K562 (cell line): ENCODE measurements at regions not wholly inside any gene's neighbourhood (a gene's known extent, or its start where the extent isn't known, plus 50 kb on each side); places are given as distances from the start of the nearest gene placed in this dataset.

Source experiments
- ATAC-seq: fragments of 200-7000 bp; cut with Tn5 transposase; 3 replicates; pipeline ENCODE4 v1.9.1; 2020; ENCODE audit warnings: moderate library complexity
- BruUV-seq: library from RNA; stranded (reverse); fragments of 400-500 nt; replicated peaks from 2 replicates; lab custom pipeline; 2021; lab: Mats Ljungman, UMichigan
- CTCF ChIA-PET: fragments of 300-600 bp; formaldehyde crosslinking; extraction: SDS; loops from one replicate; lab custom pipeline; 2021; ENCODE audit warnings: low intra/inter-chr PET ratio; lab: Yijun Ruan, JAX
- POLR2A ChIA-PET: fragments of 300-600, 350-650 bp; sonication (Branson Sonifier 250); formaldehyde crosslinking; extraction: SDS; loops from one replicate; lab custom pipeline; 2021; ENCODE audit warnings: antibody characterized with exemption, inconsistent platforms; lab: Yijun Ruan, JAX
- DNase-seq, 4 experiments: peaks; one replicate each; pipeline versions ENCODE4 v3.0.0 to v3.0.0-alpha.2; 2011 to 2018; ENCODE audit warnings: low spot score in 3 of 4, mixed read lengths in 3 of 4; ENCODE audit errors: extremely low read depth in 1 of 4
- FAIRE-seq: peaks from 2 replicates; lab custom pipeline; 2011; peaks lifted over from hg19 to GRCh38; lab: Jason Lieb, UNC
- H2AFZ ChIP-seq: 2 replicates; pipeline ENCODE4 v1.6.0; 2011; ENCODE audit warnings: low read depth, low read length, control low read depth, inconsistent platforms
- H3K27ac ChIP-seq: fragments of 200-600 bp; 3 replicates; pipeline ENCODE4 v1.8.0; 2011; ENCODE audit warnings: low read depth, mild to moderate bottlenecking, control low read depth, inconsistent platforms, low read length, moderate library complexity, mixed read lengths; ENCODE audit errors: extremely low read depth
- H3K27me3 ChIP-seq, 2 experiments: fragments of 300-600 bp in 1 of 2; 2 replicates in 1 of 2; 3 replicates in 1 of 2; pipeline versions ENCODE4 v1.6.0 to v1.8.0; 2011; ENCODE audit warnings: inconsistent platforms in 2 of 2, low read length in 2 of 2, mild to moderate bottlenecking in 1 of 2, mixed read lengths in 1 of 2, moderate library complexity in 1 of 2; ENCODE audit not compliant: control insufficient read depth in 2 of 2, insufficient read depth in 2 of 2
- H3K36me3 ChIP-seq: fragments of 300-600 bp; 3 replicates; pipeline ENCODE4 v1.8.0; 2011; ENCODE audit warnings: mild to moderate bottlenecking, low read length, inconsistent platforms; ENCODE audit not compliant: control insufficient read depth, insufficient read depth
- H3K4me1 ChIP-seq, 2 experiments: fragments of 200-600 bp in 1 of 2; replicated peaks in 1 of 2; 2 replicates in 1 of 2; 3 replicates in 1 of 2; pipeline versions ENCODE4 v1.5.1 to v1.8.0; 2011; ENCODE audit warnings: inconsistent platforms in 2 of 2, low read length in 2 of 2, mild to moderate bottlenecking in 1 of 2, mixed read lengths in 1 of 2, moderate library complexity in 1 of 2; ENCODE audit not compliant: control insufficient read depth in 2 of 2, insufficient read depth in 2 of 2
- H3K4me2 ChIP-seq: 2 replicates; pipeline ENCODE4 v1.6.1; 2011; ENCODE audit warnings: low read length, control low read depth, inconsistent platforms, mixed read lengths; ENCODE audit not compliant: insufficient read depth
- H3K4me3 ChIP-seq: fragments of 200-600 bp; sonication (generic), shearing (Covaris generic); 2 replicates; pipeline ENCODE4 v1.5.1; 2016; ENCODE audit warnings: control low read depth, inconsistent platforms
- H3K79me2 ChIP-seq: fragments of 200-600 bp; 3 replicates; pipeline ENCODE4 v1.8.0; 2011; ENCODE audit warnings: low read length, inconsistent platforms; ENCODE audit not compliant: control insufficient read depth, insufficient read depth
- H3K9ac ChIP-seq, 2 experiments: 2 replicates each; pipeline versions ENCODE4 v1.6.0 to v1.6.1; 2011; ENCODE audit warnings: low read depth in 2 of 2, low read length in 2 of 2, control low read depth in 1 of 2, inconsistent platforms in 1 of 2, mild to moderate bottlenecking in 1 of 2, mixed read lengths in 1 of 2; ENCODE audit not compliant: insufficient read depth in 1 of 2
- H3K9me1 ChIP-seq: one replicate; pipeline ENCODE4 v1.6.0; 2011; ENCODE audit warnings: inconsistent platforms, mild to moderate bottlenecking, low read length, moderate library complexity; ENCODE audit not compliant: control insufficient read depth, insufficient read depth
- H3K9me3 ChIP-seq: replicated peaks from 2 replicates; pipeline ENCODE4 v1.5.1; 2011; ENCODE audit warnings: low read depth, low read length, inconsistent platforms; ENCODE audit not compliant: control insufficient read depth, insufficient read depth
- H4K20me1 ChIP-seq: replicated peaks from 2 replicates; pipeline ENCODE4 v1.6.1; 2011; ENCODE audit warnings: low read length, inconsistent platforms, mixed read lengths; ENCODE audit not compliant: control insufficient read depth, insufficient read depth
- NFATC3 ChIP-seq: fragments of 450-650 bp; IDR thresholded peaks from 2 replicates; pipeline ENCODE4 v1.6.1; 2017; ENCODE audit warnings: mild to moderate bottlenecking
- NR2C1 ChIP-seq, 2 experiments: fragments of 450-650 bp; IDR thresholded peaks; 2 replicates each; pipeline ENCODE4 v1.6.1; 2017; ENCODE audit warnings: mild to moderate bottlenecking in 2 of 2, antibody characterized with exemption in 1 of 2, inconsistent platforms in 1 of 2, missing compliant biosample characterization in 1 of 2, missing genetic modification characterization in 1 of 2
- PRMT5 ChIP-seq: sonication (generic); formaldehyde crosslinking; IDR thresholded peaks from 2 replicates; pipeline ENCODE4 v1.5.0; 2020; ENCODE audit warnings: missing genetic modification reagents
- WGBS: fragments of 100-300 bp; shearing (Covaris generic); methylation state at CpG from one replicate; pipeline ENCODE4 v1.1.6; 2016; ENCODE audit warnings: low coverage, mixed read lengths; ENCODE audit not compliant: insufficient coverage; ENCODE audit errors: missing lambda C conversion rate; 5-methylcytosine and 5-hydroxymethylcytosine counted together
- in situ Hi-C: fragments of 300-500 bp; cut with MboI; formaldehyde crosslinking; loops from 4 replicates; pipeline ENCODE4 v1.15.0; 2018; ENCODE audit warnings: inconsistent platforms, mixed read lengths
- intact Hi-C: fragments of 100-400 bp; cut with micrococcal nuclease; formaldehyde crosslinking; loops from 2 replicates; pipeline ENCODE4 v1.14.2; 2022
- TF ChIP-seq, protein P1 (sequence below), 3 experiments: IDR thresholded peaks in 2 of 3; conservative IDR thresholded peaks in 1 of 3; 2 replicates each; pipeline ENCODE4 v1.5.1; 2011 to 2012; ENCODE audit warnings: low read length in 3 of 3, mild to moderate bottlenecking in 3 of 3, control low read depth in 2 of 3, improper control_type of control experiment in 1 of 3, inconsistent platforms in 1 of 3, low read depth in 1 of 3, mixed read lengths in 1 of 3, moderate library complexity in 1 of 3; ENCODE audit not compliant: insufficient read depth in 2 of 3

- ChIA-PET POLR2A (no interaction called here), CTCF (no interaction called here)
- DNase-seq (no peak), FAIRE-seq (no peak), ATAC-seq (no peak)
- intact Hi-C loops (no loop called here), in situ Hi-C loops (no loop called here)
- Histone ChIP-seq H3K9me1 (no peaks in the 10 kb centered on the region), H3K9ac (no peak overlapping the region), H3K27ac (no peak overlapping the region), H3K4me1 (no peaks in the 10 kb centered on the region), H2AFZ (no peak overlapping the region), H3K27me3 (no peaks in the 10 kb centered on the region), H3K36me3 (no peaks in the 10 kb centered on the region; the same call in 2 of the 3 replicates), H3K4me3 (no peak overlapping the region), H3K79me2 (no peaks in the 10 kb centered on the region), H3K9me3 (no peaks in the 10 kb centered on the region; the same call in 1 of the 2 replicates), H4K20me1 (no peaks in the 10 kb centered on the region), H3K4me2 (no peak overlapping the region)
- 0% methylated on average over 1 of the region's 1 CpG for WGBS
- BruUV-seq: no TSS peak
- TF ChIP-seq NFATC3: no peak
- TF ChIP-seq, protein P1, sequence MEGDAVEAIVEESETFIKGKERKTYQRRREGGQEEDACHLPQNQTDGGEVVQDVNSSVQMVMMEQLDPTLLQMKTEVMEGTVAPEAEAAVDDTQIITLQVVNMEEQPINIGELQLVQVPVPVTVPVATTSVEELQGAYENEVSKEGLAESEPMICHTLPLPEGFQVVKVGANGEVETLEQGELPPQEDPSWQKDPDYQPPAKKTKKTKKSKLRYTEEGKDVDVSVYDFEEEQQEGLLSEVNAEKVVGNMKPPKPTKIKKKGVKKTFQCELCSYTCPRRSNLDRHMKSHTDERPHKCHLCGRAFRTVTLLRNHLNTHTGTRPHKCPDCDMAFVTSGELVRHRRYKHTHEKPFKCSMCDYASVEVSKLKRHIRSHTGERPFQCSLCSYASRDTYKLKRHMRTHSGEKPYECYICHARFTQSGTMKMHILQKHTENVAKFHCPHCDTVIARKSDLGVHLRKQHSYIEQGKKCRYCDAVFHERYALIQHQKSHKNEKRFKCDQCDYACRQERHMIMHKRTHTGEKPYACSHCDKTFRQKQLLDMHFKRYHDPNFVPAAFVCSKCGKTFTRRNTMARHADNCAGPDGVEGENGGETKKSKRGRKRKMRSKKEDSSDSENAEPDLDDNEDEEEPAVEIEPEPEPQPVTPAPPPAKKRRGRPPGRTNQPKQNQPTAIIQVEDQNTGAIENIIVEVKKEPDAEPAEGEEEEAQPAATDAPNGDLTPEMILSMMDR (IDR thresholded peaks at IDR 0.05 in 2 of 3, conservative IDR thresholded peaks at IDR 0.05 in 1 of 3; ENCODE audit: insufficient read depth in 2 of 3, low read depth in 1 of 3, low read length in 3 of 3): no peak
Observed at GRCh38 chr3:30457726-30458125, 148.7 kb upstream of the TGFBR2 start.

DNA sequence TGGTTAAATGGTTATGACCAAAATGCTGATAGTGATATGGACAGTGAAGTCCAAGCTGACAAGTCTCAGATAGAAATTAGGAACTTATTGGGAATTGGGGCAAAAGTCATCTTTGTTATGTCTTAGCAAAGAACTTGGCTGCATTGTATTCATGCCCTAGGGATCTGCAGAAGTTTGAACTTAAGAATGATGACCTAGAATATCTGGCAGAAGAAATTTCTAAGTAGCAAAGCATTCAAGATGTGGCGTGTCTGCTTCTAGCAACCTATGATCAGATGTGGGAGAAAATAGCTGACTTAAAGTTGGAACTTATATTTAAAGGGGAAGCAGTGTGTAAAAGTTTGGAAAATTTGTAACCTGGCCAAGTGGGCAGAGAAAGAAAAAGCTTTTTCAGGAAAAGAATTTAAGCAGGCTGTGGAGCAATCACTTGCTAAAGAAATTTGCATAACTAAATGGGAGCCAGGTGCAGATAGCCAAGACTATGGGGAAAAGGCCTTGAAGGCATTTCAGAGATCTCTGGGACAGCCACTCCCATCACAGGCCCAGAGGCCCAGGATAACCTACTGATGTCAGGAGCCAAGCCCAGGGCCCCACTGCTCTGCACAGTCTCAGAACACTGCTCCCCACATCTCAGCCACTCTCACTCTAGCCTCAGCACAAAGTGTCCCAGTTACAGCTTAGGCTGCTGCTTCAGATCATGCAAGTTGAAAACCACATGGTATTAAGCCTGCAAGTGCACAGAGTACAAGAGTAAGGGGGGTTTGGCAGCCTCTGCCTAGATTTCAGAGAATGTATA, 147.8 kb upstream of the TGFBR2 start:
- H3K27ac ChIP-seq: no peak overlapping the region
- ChIA-PET POLR2A (no interaction called here), CTCF (no interaction called here)
- no TSS peak for BruUV-seq
- ATAC-seq (no peak), DNase-seq (no peak), FAIRE-seq (no peak)
- H3K79me2 ChIP-seq: no peaks in the 10 kb centered on the region
- H3K4me1 ChIP-seq: no peaks in the 10 kb centered on the region
- no peaks in the 10 kb centered on the region for H3K9me1 ChIP-seq
- H3K36me3 ChIP-seq: no peaks in the 10 kb centered on the region; the same call in 2 of the 3 replicates
- no peak overlapping the region for H3K4me2 ChIP-seq
- no peak for TF ChIP-seq PRMT5
- TF ChIP-seq NR2C1 (IDR thresholded peaks at IDR 0.05): no peak
- no peak for TF ChIP-seq NR2C1 (tag; IDR thresholded peaks at IDR 0.05)
- no peak overlapping the region for H3K9ac ChIP-seq
- H3K9me3 ChIP-seq: no peaks in the 10 kb centered on the region; the same call in 1 of the 2 replicates
- in situ Hi-C loops: no loop called here
- H3K27me3 ChIP-seq: no peaks in the 10 kb centered on the region
- H2AFZ ChIP-seq: no peak overlapping the region
- 7% methylated on average over 1 of the region's 1 CpG for whole genome bisulfite sequencing
- H4K20me1 ChIP-seq: no peaks in the 10 kb centered on the region
- intact Hi-C loops: no loop called here
- no peak overlapping the region for H3K4me3 ChIP-seq
